ENCODE measurements at regions not wholly inside any gene's neighbourhood (a gene's known extent, or its start where the extent isn't known, plus 50 kb on each side); places are given as distances from the start of the nearest gene placed in this dataset.

DNA sequence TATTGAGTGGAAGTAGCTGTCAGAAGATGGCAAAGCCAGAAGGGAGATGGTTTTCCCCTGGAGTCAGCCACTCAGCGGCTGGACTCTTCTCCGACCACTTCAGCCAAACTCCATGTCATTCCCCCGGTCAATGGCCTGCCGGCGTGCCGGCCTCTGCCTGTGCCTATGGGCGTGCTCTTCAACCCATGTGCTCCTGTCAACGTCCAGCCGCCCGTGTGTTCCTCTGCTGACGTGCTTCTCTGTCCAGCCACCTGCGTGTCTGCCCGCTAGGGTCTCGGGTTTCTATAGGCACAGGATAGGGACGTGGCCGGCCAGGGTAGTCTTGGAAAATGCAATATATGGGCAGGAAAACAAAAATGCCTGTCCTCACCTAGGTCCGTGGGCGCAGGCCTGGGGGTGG lies 77.7 kb upstream of the RUFY1 start:
- no peak for TF ChIP-seq CTCF (IDR thresholded peaks at IDR 0.05; ENCODE audit: low read depth, low read length)
- TF ChIP-seq POLR2A (IDR thresholded peaks at IDR 0.05; ENCODE audit: extremely low read depth, insufficient read length) = no peak
